RWPE2 (cell line): ENCODE measurements at regions not wholly inside any gene's neighbourhood (a gene's known extent, or its start where the extent isn't known, plus 50 kb on each side); places are given as distances from the start of the nearest gene placed in this dataset.

ENCODE experiments used
- ATAC-seq: fragments of 200-7000 bp; cut with Tn5 transposase; 3 replicates; pipeline ENCODE4 v1.9.1; 2021; ENCODE audit warnings: low read depth
- DNase-seq: peaks from one replicate; pipeline ENCODE4 v3.0.0-alpha.2; 2020; ENCODE audit warnings: low spot score
- H3K27ac ChIP-seq: fragments of 450-650 bp; 2 replicates; pipeline ENCODE4 v1.5.1; 2017; ENCODE audit warnings: mild to moderate bottlenecking; ENCODE audit not compliant: poor library complexity, severe bottlenecking
- H3K27me3 ChIP-seq: fragments of 250-450 bp; sonication (Bioruptor Pico); 2 replicates; pipeline ENCODE4 v1.5.1; 2021; ENCODE audit warnings: mild to moderate bottlenecking, moderate library complexity; ENCODE audit not compliant: insufficient read depth, poor library complexity, severe bottlenecking
- H3K36me3 ChIP-seq: fragments of 250-450 bp; sonication (Bioruptor Pico); 2 replicates; pipeline ENCODE4 v1.5.1; 2020; ENCODE audit warnings: low read depth, mild to moderate bottlenecking, moderate library complexity
- H3K4me1 ChIP-seq: fragments of 250-450 bp; sonication (Bioruptor Pico); 2 replicates; pipeline ENCODE4 v1.5.1; 2021; ENCODE audit warnings: mild to moderate bottlenecking, moderate library complexity; ENCODE audit not compliant: insufficient read depth, poor library complexity, severe bottlenecking
- H3K4me3 ChIP-seq: fragments of 250-450 bp; sonication (Bioruptor Pico); 2 replicates; pipeline ENCODE4 v1.5.1; 2021; ENCODE audit warnings: mild to moderate bottlenecking, moderate library complexity; ENCODE audit not compliant: severe bottlenecking
- H3K9me3 ChIP-seq: fragments of 250-450 bp; sonication (Bioruptor Pico); 2 replicates; pipeline ENCODE4 v1.5.1; 2021; ENCODE audit warnings: mild to moderate bottlenecking, moderate library complexity; ENCODE audit not compliant: severe bottlenecking
- CTCF ChIP-seq: fragments of 450-650 bp; IDR thresholded peaks from one replicate; pipeline ENCODE4 v1.5.1; 2017; ENCODE audit warnings: mild to moderate bottlenecking, moderate library complexity; ENCODE audit not compliant: poor library complexity, severe bottlenecking

GRCh38 chr12:95601091-95601961 lies 50.0 kb upstream of the USP44 start:
- Histone ChIP-seq H3K4me3 (no peak overlapping the region), H3K4me1 (no peaks in the 10 kb centered on the region), H3K27me3 (no peaks in the 10 kb centered on the region), H3K9me3 (no peaks in the 10 kb centered on the region), H3K27ac (no peak overlapping the region), H3K36me3 (no peaks in the 10 kb centered on the region)
- no peak for TF ChIP-seq CTCF
- DNase-seq = no peak
- ATAC-seq = peak; percentile 62; the same call in 2 of the 3 replicates
